BLaER1 (cell line): ENCODE measurements at regions not wholly inside any gene's neighbourhood (a gene's known extent, or its start where the extent isn't known, plus 50 kb on each side); places are given as distances from the start of the nearest gene placed in this dataset.
"Not testable (repeated sequence)": the region's sequence is repeated elsewhere in the genome, so short reads cannot be mapped to it uniquely, and the experiment has no call there.

ENCODE experiments used
- H3K27ac ChIP-seq: shearing (Covaris generic); formaldehyde crosslinking; 2 replicates; pipeline ENCODE4 v1.8.1; 2022
- H3K27me3 ChIP-seq: shearing (Covaris generic); formaldehyde crosslinking; 2 replicates; pipeline ENCODE4 v1.8.1; 2022
- H3K36me3 ChIP-seq: shearing (Covaris generic); formaldehyde crosslinking; 2 replicates; pipeline ENCODE4 v1.8.1; 2022
- H3K4me1 ChIP-seq: shearing (Covaris generic); formaldehyde crosslinking; 2 replicates; pipeline ENCODE4 v1.8.1; 2022
- H3K4me2 ChIP-seq: shearing (Covaris generic); formaldehyde crosslinking; 2 replicates; pipeline ENCODE4 v1.8.1; 2022
- H3K4me3 ChIP-seq: shearing (Covaris generic); formaldehyde crosslinking; 2 replicates; pipeline ENCODE4 v1.8.1; 2022
- H3K9ac ChIP-seq: shearing (Covaris generic); formaldehyde crosslinking; 2 replicates; pipeline ENCODE4 v1.8.1; 2022
- H3K9me3 ChIP-seq: shearing (Covaris generic); formaldehyde crosslinking; 2 replicates; pipeline ENCODE4 v1.8.1; 2022
- H4K20me1 ChIP-seq: shearing (Covaris generic); formaldehyde crosslinking; 2 replicates; pipeline ENCODE4 v1.8.1; 2022
- Cebpa-rat ChIP-seq: shearing (Covaris generic); IDR thresholded peaks from 2 replicates; pipeline ENCODE4 v1.8.1; 2022

GRCh38 chr7:97418312-97418711 lies 300.8 kb downstream of the SDHAF3 start:
- Histone ChIP-seq H3K9ac (no peak overlapping the region), H3K4me1 (no peaks in the 10 kb centered on the region)
- TF ChIP-seq Cebpa-rat, result no peak

DNA sequence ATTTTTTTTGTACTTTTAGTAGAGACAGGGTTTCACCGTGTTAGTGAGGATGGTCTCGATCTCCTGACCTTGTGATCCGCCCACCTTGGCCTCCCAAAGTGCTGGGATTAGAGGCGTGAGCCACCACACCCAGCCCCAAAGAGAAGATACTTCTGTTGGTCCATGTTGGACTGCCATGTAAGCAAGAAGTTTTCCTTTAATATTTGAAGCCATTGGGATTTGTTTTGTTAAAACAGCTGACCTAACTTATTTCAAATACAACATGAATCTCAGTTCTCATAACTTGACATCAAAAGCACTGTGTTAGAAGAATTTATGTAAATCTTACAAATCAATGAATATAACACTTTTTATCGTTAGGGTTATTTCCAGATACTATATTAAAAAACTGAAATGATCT lies 302.4 kb downstream of the SDHAF3 start:
- H3K36me3 ChIP-seq, result no peaks in the 10 kb centered on the region
- H3K9ac ChIP-seq, result no peak overlapping the region
- H3K4me2 ChIP-seq, result no peak overlapping the region
- H3K27me3 ChIP-seq, result no peaks in the 10 kb centered on the region
- H3K27ac ChIP-seq, result no peak overlapping the region
- H3K9me3 ChIP-seq, result no peaks in the 10 kb centered on the region
- no peak for TF ChIP-seq Cebpa-rat
- no peak overlapping the region for H3K4me3 ChIP-seq
- no peaks in the 10 kb centered on the region for H3K4me1 ChIP-seq
- H4K20me1 ChIP-seq, result no peaks in the 10 kb centered on the region

More at GRCh38 chr7:97418312-97418711, 300.8 kb downstream of the SDHAF3 start:
- Histone ChIP-seq H3K36me3 (no peaks in the 10 kb centered on the region), H3K9me3 (no peaks in the 10 kb centered on the region), H4K20me1 (no peaks in the 10 kb centered on the region), H3K27me3 (no peaks in the 10 kb centered on the region), H3K4me2 (no peak overlapping the region), H3K27ac (no peak overlapping the region), H3K4me3 (no peak overlapping the region)

DNA sequence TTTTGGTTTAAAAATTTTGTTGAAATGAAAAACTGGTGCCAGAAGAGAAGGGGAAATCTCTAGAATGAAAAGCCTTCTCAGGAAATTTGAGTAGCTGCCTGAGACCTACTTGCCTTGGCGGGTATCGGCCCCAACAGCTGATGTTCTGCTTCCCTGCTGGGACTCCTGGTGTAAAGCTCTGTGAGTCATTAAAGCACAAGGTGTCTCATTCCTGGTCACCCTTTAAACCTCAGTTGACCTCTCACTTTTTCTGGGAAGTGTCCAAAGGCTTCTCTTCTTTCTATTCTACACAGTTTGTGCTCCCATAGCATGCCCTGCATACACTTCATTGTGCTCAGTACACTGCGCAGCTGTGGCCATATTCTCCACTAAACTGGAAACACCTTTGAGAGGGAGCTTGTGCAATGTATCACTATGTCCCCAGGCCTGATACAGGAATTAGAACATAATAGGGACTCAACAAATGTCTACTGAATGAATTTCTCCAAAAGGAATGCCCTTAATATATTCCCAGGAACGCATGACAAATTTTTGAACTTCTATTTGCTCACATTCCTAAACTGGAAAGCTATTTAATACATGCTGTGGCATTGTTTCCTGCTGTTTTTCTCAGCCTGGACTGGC lies 303.9 kb downstream of the SDHAF3 start:
- no peak overlapping the region for H3K4me2 ChIP-seq
- no peaks in the 10 kb centered on the region for H4K20me1 ChIP-seq
- TF ChIP-seq Cebpa-rat, result no peak
- no peaks in the 10 kb centered on the region for H3K9me3 ChIP-seq
- no peaks in the 10 kb centered on the region for H3K36me3 ChIP-seq
- no peaks in the 10 kb centered on the region for H3K27me3 ChIP-seq
- no peak overlapping the region for H3K27ac ChIP-seq
- no peak overlapping the region for H3K9ac ChIP-seq
- H3K4me1 ChIP-seq, result no peaks in the 10 kb centered on the region
- no peak overlapping the region for H3K4me3 ChIP-seq

DNA sequence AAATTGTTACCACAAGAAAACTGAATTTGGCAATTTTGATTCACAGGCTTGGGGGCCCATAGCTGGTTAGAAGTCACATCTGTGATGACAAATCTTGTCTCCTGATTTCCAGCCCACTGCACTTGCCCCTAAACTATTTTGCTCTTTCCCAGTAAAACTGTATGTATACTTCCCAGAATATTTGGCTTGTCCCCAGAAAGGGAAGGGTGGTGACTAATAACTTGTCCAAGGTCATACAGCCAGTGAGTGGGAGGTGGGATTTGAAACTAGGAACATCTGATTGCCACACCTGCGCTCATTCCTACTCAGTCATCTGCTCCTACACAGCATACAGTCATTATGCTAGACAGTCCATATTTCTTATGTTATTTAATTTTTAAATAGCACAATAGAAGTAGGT lies 304.5 kb downstream of the SDHAF3 start:
- no peaks in the 10 kb centered on the region for H3K27me3 ChIP-seq
- H3K4me2 ChIP-seq, result no peak overlapping the region
- no peaks in the 10 kb centered on the region for H4K20me1 ChIP-seq
- H3K9me3 ChIP-seq, result no peaks in the 10 kb centered on the region
- no peak overlapping the region for H3K4me3 ChIP-seq
- H3K36me3 ChIP-seq, result no peaks in the 10 kb centered on the region
- H3K9ac ChIP-seq, result no peak overlapping the region
- no peaks in the 10 kb centered on the region for H3K4me1 ChIP-seq
- no peak for TF ChIP-seq Cebpa-rat
- no peak overlapping the region for H3K27ac ChIP-seq

GRCh38 chr7:97430006-97430405 lies 301.9 kb upstream of the TAC1 start:
- H3K4me3 ChIP-seq, result no peak overlapping the region
- H3K4me1 ChIP-seq, result no peaks in the 10 kb centered on the region

DNA sequence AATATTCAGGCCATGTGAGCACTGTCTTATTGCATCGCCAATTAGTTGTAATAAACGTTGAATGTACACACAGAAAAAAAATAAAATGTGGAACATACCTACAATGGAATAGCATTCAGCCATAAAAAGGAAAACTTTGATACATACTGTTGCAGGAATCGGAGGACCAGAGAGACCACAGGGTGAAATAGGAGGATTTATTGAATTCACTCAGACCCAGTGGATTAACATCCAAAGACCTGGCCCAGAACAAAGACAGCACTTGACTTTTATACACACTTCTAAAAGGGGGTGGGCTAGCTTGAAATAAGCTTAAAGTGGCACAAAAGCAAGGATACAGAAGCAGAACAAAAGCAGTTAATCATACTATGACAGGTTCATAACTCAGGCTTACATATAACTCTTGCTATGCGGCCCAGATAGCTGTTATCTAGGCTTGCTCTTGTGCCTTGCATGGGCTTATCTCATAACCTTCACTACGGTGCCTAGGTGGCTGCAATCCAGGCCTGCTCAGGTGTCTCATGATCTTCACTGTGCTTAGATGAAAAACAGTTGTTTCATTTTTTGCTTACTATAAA lies 292.2 kb upstream of the TAC1 start:
- Histone ChIP-seq H3K4me2 (no peak overlapping the region), H3K36me3 (no peaks in the 10 kb centered on the region), H3K4me3 (no peak overlapping the region), H3K27ac (no peak overlapping the region), H4K20me1 (no peaks in the 10 kb centered on the region), H3K27me3 (no peaks in the 10 kb centered on the region), H3K9ac (no peak overlapping the region), H3K4me1 (no peaks in the 10 kb centered on the region), H3K9me3 (peaks cover 35% of the 10 kb centered on the region)
- TF ChIP-seq Cebpa-rat, result no peak

More at GRCh38 chr7:97430006-97430405, 301.9 kb upstream of the TAC1 start:
- Histone ChIP-seq H3K4me2 (no peak overlapping the region), H3K27ac (no peak overlapping the region), H4K20me1 (no peaks in the 10 kb centered on the region), H3K9me3 (no peaks in the 10 kb centered on the region), H3K27me3 (no peaks in the 10 kb centered on the region), H3K36me3 (no peaks in the 10 kb centered on the region), H3K9ac (no peak overlapping the region)
- no peak for TF ChIP-seq Cebpa-rat

DNA sequence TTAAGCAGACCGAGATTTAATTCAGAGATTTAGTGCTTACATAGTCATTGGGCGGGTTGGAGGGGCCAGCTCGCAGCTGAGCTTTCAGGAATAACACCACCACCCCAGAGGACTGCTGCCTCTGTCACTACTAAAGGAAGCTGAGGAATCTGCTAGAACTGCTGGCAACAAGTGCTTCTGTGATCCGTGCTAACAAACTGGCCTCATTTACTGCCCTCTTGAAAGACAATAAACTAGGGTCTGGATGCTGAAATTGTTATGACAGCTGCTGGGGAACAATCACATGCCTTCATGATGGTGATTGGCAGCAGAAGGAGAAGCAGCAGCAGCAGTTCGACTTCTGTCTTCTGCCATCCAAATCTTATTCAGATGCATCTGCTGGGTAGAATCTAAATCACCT lies 285.5 kb upstream of the TAC1 start:
- H3K4me3 ChIP-seq, result no peak overlapping the region
- no peaks in the 10 kb centered on the region for H4K20me1 ChIP-seq
- no peaks in the 10 kb centered on the region for H3K4me1 ChIP-seq
- no peak overlapping the region for H3K9ac ChIP-seq
- no peak for TF ChIP-seq Cebpa-rat
- no peaks in the 10 kb centered on the region for H3K36me3 ChIP-seq
- no peaks in the 10 kb centered on the region for H3K27me3 ChIP-seq
- H3K27ac ChIP-seq, result no peak overlapping the region
- H3K9me3 ChIP-seq, result peaks cover 6% of the 10 kb centered on the region
- no peak overlapping the region for H3K4me2 ChIP-seq

GRCh38 chr7:97449448-97449847 lies 282.4 kb upstream of the TAC1 start:
- not testable (repeated sequence) for H3K36me3 ChIP-seq, H3K9me3 ChIP-seq, H3K4me1 ChIP-seq, H3K27me3 ChIP-seq, H3K4me2 ChIP-seq, H3K9ac ChIP-seq, H4K20me1 ChIP-seq, H3K4me3 ChIP-seq, H3K27ac ChIP-seq

GRCh38 chr7:97450516-97450915 lies 281.4 kb upstream of the TAC1 start:
- no peak overlapping the region for H3K4me2 ChIP-seq
- no peak for TF ChIP-seq Cebpa-rat
- H3K36me3 ChIP-seq, result no peaks in the 10 kb centered on the region

DNA sequence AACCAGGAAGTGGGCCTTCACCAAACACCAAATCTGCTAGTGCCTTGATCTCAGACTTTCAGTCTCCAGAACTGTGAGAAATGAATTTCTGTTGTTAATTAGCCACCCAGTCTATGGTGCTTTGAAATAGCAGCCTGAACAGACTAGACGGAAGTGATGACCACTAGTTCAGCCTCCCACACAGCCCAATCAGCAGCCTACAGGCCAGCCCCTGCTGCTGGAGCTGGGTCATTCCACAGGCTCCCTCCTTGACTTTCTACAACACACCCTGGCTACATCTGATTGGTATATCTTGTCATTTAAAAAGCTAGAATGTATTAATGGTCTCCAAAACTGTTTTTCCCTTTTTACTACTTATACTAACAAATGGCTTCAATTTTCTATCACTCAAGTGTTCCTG lies 277.2 kb upstream of the TAC1 start:
- H3K9me3 ChIP-seq, result no peaks in the 10 kb centered on the region
- TF ChIP-seq Cebpa-rat, result no peak
- no peak overlapping the region for H3K4me2 ChIP-seq
- no peaks in the 10 kb centered on the region for H3K4me1 ChIP-seq
- no peak overlapping the region for H3K4me3 ChIP-seq
- H3K27ac ChIP-seq, result no peak overlapping the region
- H3K27me3 ChIP-seq, result no peaks in the 10 kb centered on the region
- H4K20me1 ChIP-seq, result no peaks in the 10 kb centered on the region
- no peak overlapping the region for H3K9ac ChIP-seq
- no peaks in the 10 kb centered on the region for H3K36me3 ChIP-seq

More at GRCh38 chr7:97450516-97450915, 281.4 kb upstream of the TAC1 start:
- no peaks in the 10 kb centered on the region for H3K4me1 ChIP-seq
- no peaks in the 10 kb centered on the region for H4K20me1 ChIP-seq
- H3K9me3 ChIP-seq, result no peaks in the 10 kb centered on the region
- H3K27ac ChIP-seq, result no peak overlapping the region
- no peaks in the 10 kb centered on the region for H3K27me3 ChIP-seq
- no peak overlapping the region for H3K9ac ChIP-seq
- no peak overlapping the region for H3K4me3 ChIP-seq

- H4K20me1 ChIP-seq, result no peaks in the 10 kb centered on the region
- H3K4me1 ChIP-seq, result no peaks in the 10 kb centered on the region
- TF ChIP-seq Cebpa-rat, result no peak
- H3K4me3 ChIP-seq, result no peak overlapping the region
- no peak overlapping the region for H3K4me2 ChIP-seq
- no peak overlapping the region for H3K27ac ChIP-seq
- H3K27me3 ChIP-seq, result no peaks in the 10 kb centered on the region
- no peak overlapping the region for H3K9ac ChIP-seq
- H3K9me3 ChIP-seq, result peaks cover 8% of the 10 kb centered on the region; the same call in 1 of the 2 replicates
- no peaks in the 10 kb centered on the region for H3K36me3 ChIP-seq
Measured at GRCh38 chr7:97457054-97457453, 274.8 kb upstream of the TAC1 start.
